K562 (cell line): ENCODE measurements at regions not wholly inside any gene's neighbourhood (a gene's known extent, or its start where the extent isn't known, plus 50 kb on each side); places are given as distances from the start of the nearest gene placed in this dataset.

ENCODE experiments used
- ATAC-seq: fragments of 200-7000 bp; cut with Tn5 transposase; 3 replicates; pipeline ENCODE4 v1.9.1; 2020; ENCODE audit warnings: moderate library complexity
- BruUV-seq: library from RNA; stranded (reverse); fragments of 400-500 nt; replicated peaks from 2 replicates; lab custom pipeline; 2021; lab: Mats Ljungman, UMichigan
- CTCF ChIA-PET: fragments of 300-600 bp; formaldehyde crosslinking; extraction: SDS; loops from one replicate; lab custom pipeline; 2021; ENCODE audit warnings: low intra/inter-chr PET ratio; lab: Yijun Ruan, JAX
- POLR2A ChIA-PET: fragments of 300-600, 350-650 bp; sonication (Branson Sonifier 250); formaldehyde crosslinking; extraction: SDS; loops from one replicate; lab custom pipeline; 2021; ENCODE audit warnings: antibody characterized with exemption, inconsistent platforms; lab: Yijun Ruan, JAX
- DNase-seq, 4 experiments: peaks; one replicate each; pipeline versions ENCODE4 v3.0.0 to v3.0.0-alpha.2; 2011 to 2018; ENCODE audit warnings: low spot score in 3 of 4, mixed read lengths in 3 of 4; ENCODE audit errors: extremely low read depth in 1 of 4
- FAIRE-seq: peaks from 2 replicates; lab custom pipeline; 2011; peaks lifted over from hg19 to GRCh38; lab: Jason Lieb, UNC
- H2AFZ ChIP-seq: 2 replicates; pipeline ENCODE4 v1.6.0; 2011; ENCODE audit warnings: low read depth, low read length, control low read depth, inconsistent platforms
- H3K27ac ChIP-seq: fragments of 200-600 bp; 3 replicates; pipeline ENCODE4 v1.8.0; 2011; ENCODE audit warnings: low read depth, mild to moderate bottlenecking, control low read depth, inconsistent platforms, low read length, moderate library complexity, mixed read lengths; ENCODE audit errors: extremely low read depth
- H3K27me3 ChIP-seq, 2 experiments: fragments of 300-600 bp in 1 of 2; 2 replicates in 1 of 2; 3 replicates in 1 of 2; pipeline versions ENCODE4 v1.6.0 to v1.8.0; 2011; ENCODE audit warnings: inconsistent platforms in 2 of 2, low read length in 2 of 2, mild to moderate bottlenecking in 1 of 2, mixed read lengths in 1 of 2, moderate library complexity in 1 of 2; ENCODE audit not compliant: control insufficient read depth in 2 of 2, insufficient read depth in 2 of 2
- H3K36me3 ChIP-seq: fragments of 300-600 bp; 3 replicates; pipeline ENCODE4 v1.8.0; 2011; ENCODE audit warnings: mild to moderate bottlenecking, low read length, inconsistent platforms; ENCODE audit not compliant: control insufficient read depth, insufficient read depth
- H3K4me1 ChIP-seq, 2 experiments: fragments of 200-600 bp in 1 of 2; replicated peaks in 1 of 2; 2 replicates in 1 of 2; 3 replicates in 1 of 2; pipeline versions ENCODE4 v1.5.1 to v1.8.0; 2011; ENCODE audit warnings: inconsistent platforms in 2 of 2, low read length in 2 of 2, mild to moderate bottlenecking in 1 of 2, mixed read lengths in 1 of 2, moderate library complexity in 1 of 2; ENCODE audit not compliant: control insufficient read depth in 2 of 2, insufficient read depth in 2 of 2
- H3K4me2 ChIP-seq: 2 replicates; pipeline ENCODE4 v1.6.1; 2011; ENCODE audit warnings: low read length, control low read depth, inconsistent platforms, mixed read lengths; ENCODE audit not compliant: insufficient read depth
- H3K4me3 ChIP-seq: fragments of 200-600 bp; sonication (generic), shearing (Covaris generic); 2 replicates; pipeline ENCODE4 v1.5.1; 2016; ENCODE audit warnings: control low read depth, inconsistent platforms
- H3K79me2 ChIP-seq: fragments of 200-600 bp; 3 replicates; pipeline ENCODE4 v1.8.0; 2011; ENCODE audit warnings: low read length, inconsistent platforms; ENCODE audit not compliant: control insufficient read depth, insufficient read depth
- H3K9ac ChIP-seq, 2 experiments: 2 replicates each; pipeline versions ENCODE4 v1.6.0 to v1.6.1; 2011; ENCODE audit warnings: low read depth in 2 of 2, low read length in 2 of 2, control low read depth in 1 of 2, inconsistent platforms in 1 of 2, mild to moderate bottlenecking in 1 of 2, mixed read lengths in 1 of 2; ENCODE audit not compliant: insufficient read depth in 1 of 2
- H3K9me1 ChIP-seq: one replicate; pipeline ENCODE4 v1.6.0; 2011; ENCODE audit warnings: inconsistent platforms, mild to moderate bottlenecking, low read length, moderate library complexity; ENCODE audit not compliant: control insufficient read depth, insufficient read depth
- H3K9me3 ChIP-seq: replicated peaks from 2 replicates; pipeline ENCODE4 v1.5.1; 2011; ENCODE audit warnings: low read depth, low read length, inconsistent platforms; ENCODE audit not compliant: control insufficient read depth, insufficient read depth
- H4K20me1 ChIP-seq: replicated peaks from 2 replicates; pipeline ENCODE4 v1.6.1; 2011; ENCODE audit warnings: low read length, inconsistent platforms, mixed read lengths; ENCODE audit not compliant: control insufficient read depth, insufficient read depth
- CC2D1A ChIP-seq: fragments of 450-650 bp; IDR thresholded peaks from 2 replicates; pipeline ENCODE4 v1.6.1; 2017; ENCODE audit warnings: mild to moderate bottlenecking
- DDX20 ChIP-seq: fragments of 450-650 bp; IDR thresholded peaks from 2 replicates; pipeline ENCODE4 v1.6.1; 2016; ENCODE audit warnings: missing genetic modification characterization, low read depth, mild to moderate bottlenecking, missing compliant biosample characterization, moderate library complexity
- ETV1 ChIP-seq: fragments of 450-650 bp; conservative IDR thresholded peaks from 2 replicates; pipeline ENCODE4 v1.6.1; 2016; ENCODE audit warnings: missing genetic modification characterization, control low read depth, low read depth, missing compliant biosample characterization
- PCBP1 ChIP-seq: fragments of 200-400 bp; formaldehyde crosslinking; IDR thresholded peaks from 2 replicates; pipeline ENCODE4 v1.6.1; 2018; ENCODE audit warnings: mild to moderate bottlenecking, low read depth, low read length; ENCODE audit not compliant: poor library complexity, severe bottlenecking
- SMC3 ChIP-seq: conservative IDR thresholded peaks from 2 replicates; pipeline ENCODE4 v1.6.1; 2011; ENCODE audit warnings: low read depth, low read length, improper control_type of control experiment; ENCODE audit not compliant: insufficient read depth
- YY1 ChIP-seq, 3 experiments: IDR thresholded peaks; 2 replicates each; pipeline ENCODE4 v1.6.1; 2011; ENCODE audit warnings: low read length in 2 of 3, mild to moderate bottlenecking in 2 of 3, moderate library complexity in 2 of 3, borderline replicate concordance in 1 of 3, control low read depth in 1 of 3, low read depth in 1 of 3; ENCODE audit not compliant: insufficient read depth in 3 of 3, insufficient replicate concordance in 2 of 3, control insufficient read depth in 1 of 3, insufficient read length in 1 of 3; ENCODE audit errors: extremely low read depth in 1 of 3
- ZNF143 ChIP-seq: sonication (generic); formaldehyde crosslinking; IDR thresholded peaks from 2 replicates; pipeline ENCODE4 v1.9.0; 2022; ENCODE audit warnings: mild to moderate bottlenecking, missing genetic modification reagents
- ZNF407 ChIP-seq: fragments of 450-650 bp; IDR thresholded peaks from 2 replicates; pipeline ENCODE4 v1.6.1; 2016; ENCODE audit warnings: low read depth
- WGBS: fragments of 100-300 bp; shearing (Covaris generic); methylation state at CpG from one replicate; pipeline ENCODE4 v1.1.6; 2016; ENCODE audit warnings: low coverage, mixed read lengths; ENCODE audit not compliant: insufficient coverage; ENCODE audit errors: missing lambda C conversion rate; 5-methylcytosine and 5-hydroxymethylcytosine counted together
- in situ Hi-C: fragments of 300-500 bp; cut with MboI; formaldehyde crosslinking; loops from 4 replicates; pipeline ENCODE4 v1.15.0; 2018; ENCODE audit warnings: inconsistent platforms, mixed read lengths
- intact Hi-C: fragments of 100-400 bp; cut with micrococcal nuclease; formaldehyde crosslinking; loops from 2 replicates; pipeline ENCODE4 v1.14.2; 2022
- TF ChIP-seq, protein P1 (sequence below), 2 experiments: fragments of 150-350 bp in 1 of 2; IDR thresholded peaks; 2 replicates each; pipeline ENCODE4 v1.6.1; 2012 to 2016; ENCODE audit warnings: low read depth in 2 of 2, low read length in 2 of 2, mild to moderate bottlenecking in 1 of 2, moderate library complexity in 1 of 2

DNA sequence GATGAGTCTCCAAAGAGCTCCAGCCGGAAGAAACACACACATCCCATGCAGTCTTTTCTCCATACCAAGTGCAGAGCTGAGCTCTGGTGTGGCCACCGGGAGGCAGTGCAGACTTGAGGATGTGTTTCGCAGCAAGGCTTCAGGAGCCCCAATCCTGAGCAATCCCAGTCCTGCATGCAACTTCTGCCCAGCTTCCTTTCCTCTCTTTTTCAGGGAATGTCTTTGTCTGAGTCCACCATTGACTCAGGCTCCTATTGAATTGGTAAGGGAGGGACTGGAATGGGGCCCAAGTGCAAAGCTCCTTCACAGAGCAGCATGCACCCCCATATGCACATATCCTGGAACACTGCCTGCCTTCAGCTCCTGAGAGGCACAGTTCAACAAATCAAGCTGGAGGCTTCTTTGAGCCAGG, 50.5 kb upstream of the ASIP start:
- intact Hi-C loops = loop anchor here (1.0 to 5.0 kb wide), 7 partner anchors 48 to 517 kb away; partner anchors contain the start of genes AHCY and ASIP
- 11% methylated on average over 3 of the region's 3 CpGs for WGBS
- FAIRE-seq (peak; percentile 81), DNase-seq (peak; percentile 61 to 81 (median 72)), ATAC-seq (peak; percentile 96)
- Histone ChIP-seq H3K79me2 (no peaks in the 10 kb centered on the region), H2AFZ (no peak overlapping the region), H3K36me3 (no peaks in the 10 kb centered on the region; the same call in 2 of the 3 replicates), H3K4me1 (peaks cover 5 to 12% of the 10 kb centered on the region in 2 experiments; a peak in 3 of 5 replicates), H3K9me3 (no peaks in the 10 kb centered on the region), H3K9ac (no peak overlapping the region), H3K9me1 (no peaks in the 10 kb centered on the region), H3K4me2 (no peak overlapping the region), H3K4me3 (no peak overlapping the region), H3K27ac (no peak overlapping the region), H3K27me3 (peaks cover 4 to 6% of the 10 kb centered on the region in 2 experiments; a peak in 1 of 5 replicates), H4K20me1 (no peaks in the 10 kb centered on the region)
- in situ Hi-C loops = loop anchor here (10.0 kb wide), 1 partner anchor 334 kb away; no protein-coding TSS in a partner anchor
- ChIA-PET CTCF (interaction anchor here (0.5 to 1.4 kb wide), 3 partner anchors 122 to 531 kb away, joined by 3 to 6 read pairs (median 5); no protein-coding TSS in a partner anchor), POLR2A (interaction anchor here (0.6 to 1.5 kb wide), 6 partner anchors 10 to 1116 kb away, joined by 3 to 6 read pairs (median 3); partner anchors contain the start of gene RALY)
- BruUV-seq = no TSS peak
- no peak for TF ChIP-seq ZNF143
- TF ChIP-seq PCBP1 = no peak
- TF ChIP-seq ZNF407 = no peak
- no peak for TF ChIP-seq DDX20 (tag)
- TF ChIP-seq SMC3 = peak; percentile 87
- TF ChIP-seq CC2D1A = no peak
- TF ChIP-seq, protein P1, sequence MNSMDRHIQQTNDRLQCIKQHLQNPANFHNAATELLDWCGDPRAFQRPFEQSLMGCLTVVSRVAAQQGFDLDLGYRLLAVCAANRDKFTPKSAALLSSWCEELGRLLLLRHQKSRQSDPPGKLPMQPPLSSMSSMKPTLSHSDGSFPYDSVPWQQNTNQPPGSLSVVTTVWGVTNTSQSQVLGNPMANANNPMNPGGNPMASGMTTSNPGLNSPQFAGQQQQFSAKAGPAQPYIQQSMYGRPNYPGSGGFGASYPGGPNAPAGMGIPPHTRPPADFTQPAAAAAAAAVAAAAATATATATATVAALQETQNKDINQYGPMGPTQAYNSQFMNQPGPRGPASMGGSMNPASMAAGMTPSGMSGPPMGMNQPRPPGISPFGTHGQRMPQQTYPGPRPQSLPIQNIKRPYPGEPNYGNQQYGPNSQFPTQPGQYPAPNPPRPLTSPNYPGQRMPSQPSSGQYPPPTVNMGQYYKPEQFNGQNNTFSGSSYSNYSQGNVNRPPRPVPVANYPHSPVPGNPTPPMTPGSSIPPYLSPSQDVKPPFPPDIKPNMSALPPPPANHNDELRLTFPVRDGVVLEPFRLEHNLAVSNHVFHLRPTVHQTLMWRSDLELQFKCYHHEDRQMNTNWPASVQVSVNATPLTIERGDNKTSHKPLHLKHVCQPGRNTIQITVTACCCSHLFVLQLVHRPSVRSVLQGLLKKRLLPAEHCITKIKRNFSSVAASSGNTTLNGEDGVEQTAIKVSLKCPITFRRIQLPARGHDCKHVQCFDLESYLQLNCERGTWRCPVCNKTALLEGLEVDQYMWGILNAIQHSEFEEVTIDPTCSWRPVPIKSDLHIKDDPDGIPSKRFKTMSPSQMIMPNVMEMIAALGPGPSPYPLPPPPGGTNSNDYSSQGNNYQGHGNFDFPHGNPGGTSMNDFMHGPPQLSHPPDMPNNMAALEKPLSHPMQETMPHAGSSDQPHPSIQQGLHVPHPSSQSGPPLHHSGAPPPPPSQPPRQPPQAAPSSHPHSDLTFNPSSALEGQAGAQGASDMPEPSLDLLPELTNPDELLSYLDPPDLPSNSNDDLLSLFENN (IDR thresholded peaks at IDR 0.05; ENCODE audit: low read depth in 2 of 2, low read length in 2 of 2) = no peak
- no peak for TF ChIP-seq YY1 (IDR thresholded peaks at IDR 0.05; ENCODE audit: borderline replicate concordance in 1 of 3, control insufficient read depth in 1 of 3, extremely low read depth in 1 of 3, insufficient read depth in 3 of 3, insufficient read length in 1 of 3, insufficient replicate concordance in 2 of 3, low read depth in 1 of 3, low read length in 2 of 3)
- peak; percentile 30; the same call in 1 of the 2 replicates for TF ChIP-seq ETV1 (tag)
